Dermis blood vessel endothelial cell (primary cell): ENCODE measurements at regions not wholly inside any gene's neighbourhood (a gene's known extent, or its start where the extent isn't known, plus 50 kb on each side); places are given as distances from the start of the nearest gene placed in this dataset.
"Not testable (repeated sequence)": the region's sequence is repeated elsewhere in the genome, so short reads cannot be mapped to it uniquely, and the experiment has no call there.

ENCODE experiments used
- DNase-seq: peaks from one replicate; pipeline ENCODE4 v3.0.0; 2010

DNA sequence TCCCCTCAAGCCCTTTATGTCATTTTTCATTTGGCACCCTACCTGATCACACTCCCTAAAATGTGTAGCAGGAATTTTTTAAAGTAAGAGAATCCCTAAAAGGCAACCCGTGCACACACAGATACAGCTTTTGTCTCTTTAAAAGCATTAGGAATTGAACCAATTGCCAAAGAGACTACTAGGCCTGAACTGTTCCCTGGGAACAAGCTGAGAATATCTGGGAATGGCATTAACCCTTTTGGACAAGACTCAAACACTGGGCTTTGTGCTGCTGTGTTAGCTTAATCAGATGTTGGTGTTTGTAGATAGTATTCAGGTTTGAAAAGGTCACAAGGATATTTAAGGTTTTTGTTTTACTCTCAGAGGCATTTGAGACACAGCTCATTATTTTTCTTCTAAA is 414.4 kb upstream of the PDZRN3 start:
- DNase-seq, result no peak

DNA sequence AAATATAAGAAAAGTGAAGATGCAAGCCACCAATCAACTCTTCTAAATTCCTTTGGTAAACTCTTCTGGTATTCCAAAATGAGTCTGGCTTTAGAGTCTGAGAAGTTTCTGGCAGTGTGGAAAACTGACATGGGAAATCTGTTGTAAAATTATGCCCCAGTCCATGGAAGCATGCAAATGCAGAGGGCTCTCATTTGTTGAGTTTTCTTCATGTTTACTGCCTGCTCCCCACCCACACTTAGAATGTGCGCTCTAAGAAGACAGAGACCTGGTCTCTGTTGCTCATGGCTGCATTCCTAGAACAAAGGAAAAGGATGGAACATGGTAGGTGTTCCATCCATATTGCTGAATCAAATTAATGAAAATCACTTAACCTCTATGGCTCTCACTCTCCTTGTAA is 411.8 kb upstream of the PDZRN3 start:
- no peak for DNase-seq

DNA sequence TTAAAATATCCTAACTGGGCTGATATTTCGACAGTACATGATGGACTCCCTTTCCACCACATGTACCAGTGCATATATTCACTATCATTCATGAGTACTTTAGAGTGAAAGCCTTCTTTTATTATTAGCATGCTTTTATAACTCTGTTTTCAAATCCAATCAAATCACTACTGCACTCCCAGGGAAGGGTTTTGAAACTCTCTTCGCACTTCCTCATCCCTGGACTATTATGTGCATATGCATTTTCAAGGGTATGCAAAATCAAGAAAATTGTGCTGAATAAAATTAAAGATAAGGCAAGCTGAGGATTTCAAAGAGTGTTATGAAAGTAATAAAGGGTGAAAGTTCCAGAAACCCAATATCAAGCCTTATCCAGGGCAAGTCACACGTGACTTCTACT is 411.4 kb upstream of the PDZRN3 start:
- DNase-seq, result no peak

DNA sequence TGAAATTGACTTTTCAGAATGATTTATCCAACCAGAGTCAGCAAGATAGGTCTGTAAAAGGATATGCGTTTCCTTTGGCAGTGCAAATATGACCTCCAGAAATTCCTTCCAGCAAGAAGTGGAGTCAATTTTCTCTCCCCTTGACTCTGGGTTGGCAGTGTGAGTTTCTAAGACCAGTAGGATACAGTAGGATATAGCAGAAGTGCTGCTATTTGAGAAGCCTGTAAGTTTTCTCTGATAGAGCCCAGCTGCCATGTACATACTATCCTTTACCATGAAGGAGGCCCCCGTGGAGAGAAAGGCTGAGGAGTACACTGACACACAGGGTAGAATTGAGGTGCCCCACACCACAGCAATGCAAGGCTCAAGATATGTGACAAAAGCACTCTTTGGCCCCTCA is 409.1 kb upstream of the PDZRN3 start:
- DNase-seq, result no peak

DNA sequence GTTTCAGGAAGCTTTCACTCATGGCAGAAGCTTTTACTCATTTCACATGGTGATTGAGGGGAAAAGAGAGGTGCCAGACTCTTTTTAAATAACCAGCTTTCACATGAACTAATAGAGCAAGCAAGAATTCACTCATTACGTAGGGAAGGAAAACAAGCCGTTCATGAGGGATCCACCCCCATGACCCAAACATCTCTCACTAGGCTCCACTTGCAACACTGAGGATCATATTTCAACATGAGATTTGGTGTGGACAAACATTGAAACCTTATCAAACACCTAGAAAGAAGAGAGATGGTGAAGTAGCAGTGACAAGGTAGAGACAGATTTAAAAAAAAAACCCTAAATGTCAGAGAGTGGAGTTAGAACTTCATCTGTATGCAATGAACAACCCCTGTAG is 408.6 kb upstream of the PDZRN3 start:
- no peak for DNase-seq

DNA sequence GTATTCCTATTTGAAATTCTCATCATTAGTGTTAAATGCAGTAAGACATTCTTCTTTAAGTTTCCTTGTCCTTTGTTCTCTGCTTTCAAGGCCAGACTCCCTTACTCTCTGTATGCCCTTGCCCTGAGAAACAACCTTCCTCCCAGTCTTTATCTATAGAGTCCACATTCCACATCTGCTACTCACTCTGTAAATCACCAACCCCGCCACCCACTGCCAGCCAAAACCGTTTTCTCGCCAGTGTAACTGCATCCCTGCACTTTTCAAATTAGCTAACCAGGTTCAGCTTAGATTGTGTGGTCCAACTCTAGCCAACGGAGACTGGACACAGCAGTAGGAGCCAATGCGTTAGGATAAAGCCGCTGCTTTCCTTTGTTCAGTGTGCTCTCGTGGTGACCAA is 402.4 kb upstream of the PDZRN3 start:
- no peak for DNase-seq

DNA sequence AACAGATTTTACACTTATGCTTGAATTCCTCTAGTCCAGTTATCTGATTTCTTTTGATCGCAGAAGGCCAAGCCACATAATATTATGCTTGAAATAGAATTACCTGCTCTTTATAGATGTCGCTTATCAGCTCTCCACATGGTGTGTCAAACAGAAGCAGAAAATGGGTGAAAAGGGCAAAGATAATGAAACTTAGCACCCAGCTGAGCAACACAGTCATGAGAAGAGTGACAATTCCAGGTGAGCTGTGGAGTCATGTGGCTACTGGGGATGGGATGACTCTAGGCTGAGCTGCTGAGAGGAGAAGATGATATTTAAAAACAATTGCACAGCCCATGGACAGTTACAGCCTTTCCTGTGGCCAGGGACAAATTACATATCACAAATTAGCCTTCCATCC is 398.7 kb upstream of the PDZRN3 start:
- no peak for DNase-seq

DNA sequence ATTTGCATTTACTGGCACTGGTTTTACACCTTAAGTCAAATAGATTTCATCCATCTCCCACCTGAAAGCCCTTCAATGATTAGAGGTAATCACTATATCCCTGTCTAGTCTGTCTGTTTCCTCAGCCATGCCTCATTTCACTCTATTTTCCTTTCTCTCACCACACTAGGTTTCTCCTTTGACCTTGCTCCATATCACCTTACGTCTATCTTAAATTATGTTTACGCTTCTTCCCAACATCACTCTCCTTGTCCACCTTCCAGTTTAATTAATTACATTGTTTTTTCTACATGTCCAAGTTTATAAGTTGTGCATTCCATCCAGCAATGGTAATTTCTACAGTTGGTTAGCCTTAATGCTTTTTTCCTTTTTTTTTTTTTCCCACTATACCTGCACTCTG is 396.7 kb upstream of the PDZRN3 start:
- DNase-seq, result no peak

DNA sequence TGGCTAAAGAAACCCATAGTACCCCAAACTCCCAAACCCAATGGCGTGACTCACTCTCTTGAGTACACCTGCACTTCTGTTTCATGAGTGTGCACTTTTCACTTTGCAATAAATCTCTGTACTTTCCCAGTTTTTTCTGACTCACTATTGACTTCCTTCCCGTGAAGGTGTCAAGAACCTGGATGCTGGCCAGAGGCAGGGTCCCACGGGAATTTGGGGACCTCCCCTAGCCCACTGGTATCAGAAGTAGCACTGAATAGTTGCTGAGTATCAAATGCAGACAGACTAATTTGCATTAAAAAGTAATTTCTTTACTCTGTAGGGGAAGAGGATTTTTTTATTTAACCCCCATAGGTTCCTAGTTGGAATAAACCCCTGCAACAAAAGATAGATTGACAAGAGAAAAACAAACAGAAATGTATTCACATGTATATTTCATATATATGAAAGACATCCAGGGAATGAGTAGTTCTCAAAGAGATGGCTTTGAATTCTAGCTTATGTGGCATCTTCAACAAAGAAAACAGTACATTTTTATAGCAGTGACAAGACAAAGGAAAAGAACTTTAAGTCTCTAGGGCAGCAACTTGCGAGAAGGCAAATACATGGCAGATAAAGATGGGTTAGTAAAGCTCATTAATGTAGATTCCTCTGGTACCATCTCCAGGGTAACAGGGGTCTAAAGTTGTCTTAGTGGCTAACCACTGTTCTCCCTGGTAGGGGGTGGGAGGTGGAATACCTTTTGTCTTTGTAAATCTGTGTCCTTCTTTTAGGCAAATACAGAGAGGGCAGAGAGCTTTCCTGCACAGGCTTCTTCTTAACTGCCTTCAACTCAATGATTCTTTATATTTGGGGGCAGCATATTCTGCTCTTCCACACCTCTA is 385.5 kb upstream of the PDZRN3 start:
- DNase-seq, result no peak

DNA sequence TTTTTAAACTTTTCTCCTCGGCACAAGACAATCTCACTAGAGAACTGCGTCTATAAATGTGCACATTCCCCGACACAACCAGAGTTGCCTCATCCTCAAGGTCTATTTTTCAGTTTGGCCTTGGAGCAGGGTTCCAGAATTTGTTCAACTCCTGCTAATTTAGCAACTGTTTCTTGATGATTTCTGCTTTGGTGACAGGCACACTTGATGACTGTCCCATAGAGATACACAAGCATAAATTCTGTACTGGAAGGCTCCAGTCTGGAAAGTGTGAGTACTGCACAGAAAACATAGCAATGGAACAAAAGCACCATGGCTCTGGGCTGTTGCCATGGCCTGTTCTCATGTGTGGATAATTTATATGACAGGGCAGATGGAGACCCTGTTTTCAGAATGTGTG is 379.6 kb upstream of the PDZRN3 start:
- no peak for DNase-seq

DNA sequence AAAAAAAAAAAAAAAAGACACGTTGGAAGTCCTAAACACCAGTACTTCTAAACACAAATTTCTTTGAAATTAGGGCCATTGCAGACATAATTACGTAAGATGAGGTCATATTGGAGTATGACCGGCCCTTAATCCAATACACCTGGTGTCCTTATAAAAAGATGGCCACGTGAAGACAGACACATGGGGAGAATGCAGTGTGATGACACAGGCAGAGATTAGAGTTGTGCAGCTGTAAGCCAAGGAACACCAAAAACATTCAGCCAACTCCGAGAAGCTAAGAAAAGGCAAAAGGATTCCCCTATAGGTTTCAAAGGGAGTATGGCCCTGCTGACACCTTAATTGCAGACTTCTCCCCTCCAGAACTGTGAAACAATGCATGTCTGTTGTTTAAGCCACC is 379.0 kb upstream of the PDZRN3 start:
- DNase-seq, result no peak

DNA sequence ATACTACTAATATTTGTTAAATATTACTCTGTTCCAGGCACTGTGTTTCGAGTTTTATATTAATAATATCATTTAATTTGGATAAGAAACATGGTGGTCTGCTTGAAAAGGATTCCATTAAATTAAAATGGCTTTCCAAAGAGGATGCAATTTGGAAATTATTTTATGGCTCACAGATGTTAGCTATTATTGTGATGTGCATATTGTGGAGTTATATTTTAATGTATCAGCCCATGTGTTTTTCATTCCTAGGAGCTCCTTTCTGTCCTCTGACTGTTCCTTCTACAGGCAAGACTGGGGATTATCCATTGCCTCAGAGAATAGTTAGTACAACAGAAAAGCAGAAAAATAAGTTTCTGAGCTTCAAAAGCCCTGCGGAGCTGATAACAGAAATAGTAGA is 376.7 kb upstream of the PDZRN3 start:
- DNase-seq, result no peak

DNA sequence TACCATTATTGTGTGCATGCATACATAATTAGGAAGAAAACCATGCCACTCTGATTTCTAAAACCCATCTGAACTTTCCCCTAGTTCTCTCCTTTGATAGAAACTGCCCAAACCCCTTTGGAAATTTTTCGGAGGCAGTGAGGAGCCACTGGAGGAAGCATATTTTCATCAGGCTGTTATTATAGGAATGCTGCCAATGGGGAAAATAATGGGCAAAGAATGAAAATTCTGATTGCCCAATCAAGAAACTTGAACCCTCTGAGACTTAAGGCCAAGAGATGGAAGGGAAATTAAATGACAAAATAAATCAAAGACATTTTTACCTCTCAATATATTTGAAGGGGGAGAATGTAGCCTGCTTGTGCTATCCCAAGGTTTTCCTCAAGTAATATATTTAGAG is 376.0 kb upstream of the PDZRN3 start:
- DNase-seq, result no peak

DNA sequence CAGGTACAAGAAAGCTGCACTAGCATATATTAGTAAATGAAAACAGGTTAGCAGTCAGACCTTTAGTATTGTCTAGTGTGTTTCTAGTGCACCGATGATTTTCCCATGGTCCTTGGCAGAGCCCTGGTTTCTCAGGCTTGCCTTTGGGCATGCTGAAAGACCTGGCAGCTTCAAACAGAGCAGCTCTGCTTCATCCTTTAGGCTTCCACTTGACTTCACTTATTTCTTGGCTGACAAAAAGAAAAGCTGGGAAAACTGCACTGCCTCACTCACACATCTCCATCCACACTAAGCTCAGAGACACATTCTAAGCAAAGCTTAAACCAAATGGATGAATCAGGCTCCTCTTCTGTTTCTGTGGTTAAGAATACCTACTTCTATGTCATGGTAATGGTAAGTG is 374.8 kb upstream of the PDZRN3 start:
- no peak for DNase-seq

DNA sequence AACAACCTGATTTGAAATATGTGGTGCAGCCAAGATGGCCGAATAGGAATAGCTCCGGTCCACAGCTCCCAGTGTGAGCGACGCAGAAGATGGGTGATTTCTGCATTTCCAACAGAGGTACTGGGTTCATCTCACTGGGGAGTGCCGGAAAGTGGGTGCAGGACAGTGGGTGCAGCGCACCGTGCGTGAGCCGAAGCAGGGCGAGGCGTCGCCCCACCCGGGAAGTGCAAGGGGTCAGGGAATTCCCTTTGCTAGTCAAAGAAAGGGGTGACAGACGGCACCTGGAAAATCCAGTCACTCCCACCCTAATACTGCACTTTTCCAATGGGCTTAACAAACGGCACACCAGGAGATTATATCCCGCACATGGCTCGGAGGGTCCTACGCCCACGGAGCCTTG is 365.9 kb upstream of the PDZRN3 start:
- not testable (repeated sequence) for DNase-seq

DNA sequence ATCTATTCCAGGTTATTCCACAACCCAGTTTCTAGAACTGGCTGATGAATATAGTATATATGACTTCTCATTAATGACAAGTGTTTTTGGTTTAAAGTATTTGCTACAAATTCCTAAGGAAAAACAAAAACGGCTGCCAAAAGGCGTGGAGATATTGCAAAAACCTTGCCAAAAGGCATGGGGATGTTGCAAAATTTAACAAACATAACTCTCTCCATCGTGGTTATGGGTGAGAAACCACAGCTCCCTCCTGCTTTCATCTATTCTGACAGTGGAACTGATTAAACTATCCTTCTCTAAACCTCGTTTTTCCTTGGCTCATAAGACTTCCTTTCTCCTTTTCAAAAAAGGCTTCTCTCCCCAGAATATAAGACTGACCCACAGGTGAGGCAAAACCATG is 342.0 kb upstream of the PDZRN3 start:
- no peak for DNase-seq

DNA sequence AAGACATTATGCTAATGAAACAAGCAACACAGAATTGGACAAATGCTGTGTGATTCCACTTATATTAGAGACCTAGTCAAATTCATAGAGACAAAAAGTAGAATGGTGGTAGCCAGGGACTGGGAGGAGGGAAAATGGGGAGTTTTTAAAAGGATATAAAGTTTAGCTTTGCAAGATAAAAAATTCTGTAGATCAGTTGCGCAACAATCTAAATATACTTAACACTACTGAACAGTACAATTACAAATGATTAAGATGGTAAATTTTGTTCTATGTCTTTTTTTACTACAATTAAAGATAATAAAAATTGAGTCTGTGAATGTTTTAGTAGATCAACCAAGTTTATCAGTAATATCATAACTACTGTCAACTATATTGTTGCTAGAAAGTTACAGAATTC is 340.1 kb upstream of the PDZRN3 start:
- DNase-seq, result no peak

DNA sequence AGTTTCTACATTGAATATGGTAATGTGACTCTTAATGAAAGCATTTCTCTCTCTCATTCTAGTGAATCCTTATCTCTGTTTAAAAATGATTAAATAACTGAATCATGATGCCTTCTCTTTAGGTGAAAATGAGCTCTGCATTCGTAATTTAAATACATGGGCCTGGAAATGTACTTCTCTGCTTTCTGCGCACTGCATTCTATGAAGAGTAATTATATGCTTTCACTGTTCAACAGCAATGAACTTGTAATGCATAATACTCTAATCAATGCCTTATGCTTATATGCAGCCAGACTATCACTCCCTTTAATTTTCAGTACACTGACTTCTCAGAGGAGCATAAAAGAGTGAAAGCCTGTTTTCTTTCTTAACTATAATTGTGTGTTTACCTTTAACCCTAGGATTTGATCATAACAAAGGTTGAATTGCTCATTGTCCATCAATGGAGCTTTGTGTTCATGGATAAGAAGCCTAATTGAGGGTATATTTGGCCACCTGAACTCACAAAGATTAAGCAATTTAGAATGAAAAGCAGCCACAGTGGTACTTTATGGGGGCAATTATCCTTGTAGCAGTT is 330.8 kb upstream of the PDZRN3 start:
- DNase-seq, result no peak

DNA sequence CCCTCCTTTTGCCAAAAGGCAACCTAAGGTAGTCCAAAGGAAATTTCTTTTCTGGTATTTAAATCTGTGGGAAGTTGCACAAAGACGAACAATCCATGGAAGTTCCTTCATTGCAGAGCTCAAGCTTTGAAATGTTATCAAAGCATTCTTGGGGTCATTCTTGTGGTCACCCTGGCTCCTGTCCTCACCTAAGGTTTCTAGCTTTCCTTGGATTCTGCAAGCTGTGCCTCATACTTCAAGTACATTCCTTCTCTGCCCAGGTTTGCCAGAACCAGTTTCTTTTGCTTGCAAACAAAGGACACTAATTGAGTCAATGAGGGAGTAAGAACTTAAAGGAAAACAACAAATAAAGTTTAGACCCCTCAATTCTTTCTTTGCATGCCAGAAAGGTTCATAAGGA is 329.8 kb upstream of the PDZRN3 start:
- DNase-seq, result no peak

DNA sequence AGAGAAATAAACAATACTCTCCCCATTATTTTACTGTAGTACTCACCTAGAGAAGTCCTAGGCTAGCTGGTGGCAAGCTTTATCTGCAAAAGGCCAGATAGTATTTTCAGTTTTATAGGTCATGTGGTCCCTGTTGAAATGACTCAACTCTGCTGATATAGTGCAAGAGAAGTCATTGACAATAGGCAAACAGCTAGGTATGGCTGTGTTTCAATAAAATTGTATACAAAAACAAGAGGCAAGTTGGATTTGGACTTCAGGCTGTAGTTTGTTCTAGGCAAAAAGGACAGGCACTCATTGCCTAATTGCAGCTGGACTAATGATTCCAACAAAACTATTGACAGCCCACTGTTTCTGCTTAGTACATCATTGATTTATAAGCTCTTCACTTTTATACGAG is 328.0 kb upstream of the PDZRN3 start:
- DNase-seq, result no peak

DNA sequence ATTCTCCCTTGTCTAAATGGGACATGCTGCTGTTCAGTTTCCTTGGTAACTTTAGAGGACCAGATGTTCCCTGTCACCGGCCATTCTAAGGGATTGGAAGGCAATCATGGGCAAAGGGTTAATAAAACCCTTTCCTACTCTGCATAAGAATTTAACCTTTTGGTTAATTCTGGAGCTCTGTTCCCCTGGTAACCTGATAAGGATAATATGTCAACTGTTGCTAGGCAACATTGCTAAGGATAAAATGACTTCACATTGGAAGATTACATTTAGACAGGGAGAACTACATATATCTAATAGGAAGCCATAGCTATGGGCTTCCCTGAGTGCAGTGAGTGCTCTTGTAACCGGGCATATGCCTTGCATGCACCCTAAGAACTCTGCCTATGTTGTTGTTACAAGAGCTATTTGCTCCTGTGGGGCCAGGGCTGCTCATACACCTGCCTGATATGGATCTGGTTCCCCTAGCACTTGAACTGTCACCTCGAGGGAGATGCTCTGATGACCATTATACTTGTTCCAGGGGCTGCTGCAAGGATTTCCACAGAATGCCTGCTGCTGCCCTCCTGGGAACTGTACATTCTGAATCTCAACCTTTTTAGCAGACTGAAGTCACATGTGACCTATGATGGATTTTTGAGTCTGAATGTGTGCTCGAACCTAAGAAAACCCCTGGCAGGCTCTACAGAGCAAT is 326.3 kb upstream of the PDZRN3 start:
- no peak for DNase-seq

DNA sequence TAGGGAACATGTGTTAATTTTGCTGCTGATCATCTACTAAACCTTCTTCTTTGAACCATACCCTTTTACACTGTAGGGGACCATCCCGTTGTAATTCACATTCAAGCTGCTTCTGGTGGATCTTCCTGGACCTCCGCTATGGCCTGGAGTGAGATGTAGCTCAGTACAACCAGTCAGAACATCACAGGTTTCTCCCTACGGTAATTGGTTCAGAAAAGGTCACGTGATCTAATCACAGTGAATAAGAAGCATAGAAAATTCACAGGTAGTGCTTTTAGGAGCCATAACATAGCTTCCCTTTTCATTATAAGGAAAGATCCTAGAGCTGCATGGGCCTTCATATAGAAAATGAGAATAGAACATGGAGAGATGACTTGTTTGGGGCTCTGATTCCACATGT is 320.8 kb upstream of the PDZRN3 start:
- no peak for DNase-seq

DNA sequence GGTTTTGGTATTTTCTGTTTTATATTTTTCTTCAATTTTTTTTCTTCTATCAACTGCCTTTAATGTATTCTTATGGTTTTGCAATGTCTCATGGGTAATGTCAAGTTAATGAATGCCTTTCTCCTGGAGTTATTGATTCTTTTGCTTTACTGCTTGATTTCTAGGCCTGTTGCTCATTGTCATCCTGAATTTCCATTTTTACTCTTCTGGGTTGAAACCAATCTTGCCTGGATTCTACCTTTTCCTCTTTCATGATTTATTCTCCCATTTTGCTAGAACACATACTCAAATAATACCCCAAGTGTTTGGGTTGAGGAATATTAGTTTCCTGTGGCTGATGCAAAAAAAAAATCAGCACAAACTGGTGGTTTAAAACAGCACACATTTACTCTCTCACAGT is 315.2 kb upstream of the PDZRN3 start:
- no peak for DNase-seq

DNA sequence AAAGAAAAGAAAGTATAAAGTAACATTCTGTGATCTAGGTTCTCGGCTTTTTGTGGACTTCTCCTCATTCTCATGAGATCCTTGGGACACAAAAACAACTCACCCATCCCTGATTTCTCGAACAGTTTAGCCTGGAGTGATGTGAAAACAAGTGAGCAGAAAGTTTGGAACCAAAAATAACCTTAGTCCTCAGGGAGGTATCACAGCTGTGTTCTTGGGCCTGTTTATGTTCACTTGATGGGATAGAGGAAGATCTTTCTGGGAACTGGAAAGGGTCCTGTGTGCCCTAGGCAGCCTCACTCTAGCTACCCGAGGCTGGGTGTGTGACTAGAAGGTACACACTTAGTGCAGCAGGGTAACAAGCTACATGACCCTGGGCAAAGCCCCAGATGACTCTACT is 308.8 kb upstream of the PDZRN3 start:
- no peak for DNase-seq
